ENCODE measurements at regions not wholly inside any gene's neighbourhood (a gene's known extent, or its start where the extent isn't known, plus 50 kb on each side); places are given as distances from the start of the nearest gene placed in this dataset.

- no peak for DNase-seq (ENCODE audit: low spot score)
Observed at GRCh38 chr1:55611123-55611522, 396.0 kb upstream of the USP24 start.

DNA sequence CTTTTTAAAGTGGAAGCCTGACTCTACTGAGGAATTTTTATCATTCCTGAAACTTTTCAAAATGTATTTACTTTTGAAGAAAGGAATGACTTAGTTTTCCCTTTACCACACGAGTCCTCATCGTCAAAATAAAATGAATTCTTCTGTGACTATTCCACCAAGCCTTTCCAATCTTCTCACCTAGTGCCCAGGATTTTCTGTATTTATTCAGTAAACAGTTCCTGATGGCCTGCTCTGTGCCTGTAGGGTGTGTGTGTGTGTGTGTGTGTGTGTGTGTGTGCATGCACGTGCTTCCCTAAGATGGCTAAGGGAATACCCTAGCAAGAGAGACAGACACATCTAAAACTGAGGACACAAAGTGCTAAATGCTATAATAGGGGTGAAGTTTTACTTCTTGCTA is 395.0 kb upstream of the USP24 start:
- DNase-seq (ENCODE audit: low spot score) = no peak

DNA sequence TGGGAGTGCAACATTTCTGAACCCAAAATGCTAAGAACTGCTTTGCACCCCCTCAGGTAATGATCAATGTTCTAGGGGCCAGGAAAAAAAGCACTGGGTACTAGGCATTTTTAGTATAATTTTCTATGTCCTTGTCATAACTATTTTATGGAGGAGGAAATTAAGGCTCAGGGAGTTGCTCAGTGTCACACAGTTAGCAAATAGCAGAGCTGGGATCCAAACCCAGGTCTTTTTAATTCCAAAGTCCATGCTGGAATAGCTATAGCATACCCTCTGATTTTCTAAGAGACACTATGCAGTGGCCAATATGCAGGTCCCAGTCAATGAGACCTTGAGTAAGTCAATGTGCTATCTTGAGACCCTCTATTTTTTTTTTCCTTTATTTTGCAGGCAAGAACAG is 394.5 kb upstream of the USP24 start:
- no peak for DNase-seq (ENCODE audit: low spot score)

- DNase-seq (ENCODE audit: low spot score) = no peak
Observed at GRCh38 chr1:55605155-55605554, 390.0 kb upstream of the USP24 start.

- no peak for DNase-seq (ENCODE audit: low spot score)
Observed at GRCh38 chr1:55604749-55605148, 389.6 kb upstream of the USP24 start.

DNA sequence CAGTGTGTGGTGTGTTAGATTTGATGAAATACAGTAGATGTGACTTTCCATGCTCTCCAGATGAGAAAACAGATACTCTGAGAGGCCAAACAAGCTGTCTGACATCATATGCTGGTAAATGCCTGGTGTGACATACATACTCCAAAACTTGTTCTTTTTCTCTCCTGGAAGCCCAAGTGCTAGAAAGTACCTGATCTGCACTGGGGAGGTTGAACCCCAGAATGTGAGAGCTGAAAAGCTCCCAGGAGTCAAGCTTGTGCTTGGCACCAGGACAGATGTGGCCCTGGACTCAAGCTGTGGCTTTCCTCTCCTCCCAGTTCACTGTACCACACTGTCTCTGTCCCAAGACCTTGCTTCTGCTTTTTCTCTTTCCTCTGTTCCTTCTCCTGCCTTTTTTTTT is 389.0 kb upstream of the USP24 start:
- DNase-seq (ENCODE audit: low spot score) = no peak

GRCh38 chr1:55600242-55600641 is 385.1 kb upstream of the USP24 start:
- no peak for DNase-seq (ENCODE audit: low spot score)

- no peak for DNase-seq (ENCODE audit: low spot score)
Observed at GRCh38 chr1:55597910-55598309, 382.7 kb upstream of the USP24 start.

DNA sequence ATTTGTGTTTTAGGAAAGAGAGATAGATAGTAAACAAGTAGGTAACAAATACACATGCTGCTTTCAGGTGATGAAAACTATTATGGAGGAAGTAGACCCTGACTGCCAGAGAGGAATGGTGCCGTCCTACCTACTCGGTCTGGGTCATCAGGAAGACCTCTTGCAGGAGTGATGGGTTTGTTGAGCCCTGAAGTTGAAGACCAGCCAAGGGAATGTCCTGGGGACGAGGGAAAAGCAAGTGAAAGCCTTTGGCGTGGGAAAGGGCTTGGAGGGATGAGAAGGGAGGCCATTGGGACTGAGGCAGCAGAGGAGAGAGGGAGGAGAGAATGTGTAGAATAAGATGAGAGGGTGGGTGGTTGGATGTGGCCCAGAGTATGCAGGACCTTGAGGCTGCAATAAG is 379.5 kb upstream of the USP24 start:
- no peak for DNase-seq (ENCODE audit: low spot score)

DNA sequence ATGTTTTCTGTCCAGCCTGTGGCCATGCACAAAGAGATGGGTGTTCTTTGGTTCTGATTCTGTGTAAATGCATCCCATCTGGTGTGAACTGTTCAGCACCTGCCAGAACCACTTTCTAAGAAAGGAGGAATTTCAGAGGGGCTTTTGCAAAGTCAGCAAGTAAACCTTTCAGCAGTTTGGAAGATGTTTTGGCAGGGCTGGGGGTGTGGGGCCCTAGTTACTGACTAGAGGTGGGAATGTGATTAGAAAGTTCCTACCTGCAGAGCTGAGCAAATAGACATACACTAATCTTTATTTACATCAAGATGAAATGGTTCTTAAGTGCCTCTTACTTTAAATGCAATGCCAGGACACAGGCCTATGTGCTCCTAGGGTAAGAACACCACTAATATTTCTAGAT is 378.1 kb upstream of the USP24 start:
- no peak for DNase-seq (ENCODE audit: low spot score)

- DNase-seq (ENCODE audit: low spot score) = no peak
Observed at GRCh38 chr1:55592122-55592521, 377.0 kb upstream of the USP24 start.

DNA sequence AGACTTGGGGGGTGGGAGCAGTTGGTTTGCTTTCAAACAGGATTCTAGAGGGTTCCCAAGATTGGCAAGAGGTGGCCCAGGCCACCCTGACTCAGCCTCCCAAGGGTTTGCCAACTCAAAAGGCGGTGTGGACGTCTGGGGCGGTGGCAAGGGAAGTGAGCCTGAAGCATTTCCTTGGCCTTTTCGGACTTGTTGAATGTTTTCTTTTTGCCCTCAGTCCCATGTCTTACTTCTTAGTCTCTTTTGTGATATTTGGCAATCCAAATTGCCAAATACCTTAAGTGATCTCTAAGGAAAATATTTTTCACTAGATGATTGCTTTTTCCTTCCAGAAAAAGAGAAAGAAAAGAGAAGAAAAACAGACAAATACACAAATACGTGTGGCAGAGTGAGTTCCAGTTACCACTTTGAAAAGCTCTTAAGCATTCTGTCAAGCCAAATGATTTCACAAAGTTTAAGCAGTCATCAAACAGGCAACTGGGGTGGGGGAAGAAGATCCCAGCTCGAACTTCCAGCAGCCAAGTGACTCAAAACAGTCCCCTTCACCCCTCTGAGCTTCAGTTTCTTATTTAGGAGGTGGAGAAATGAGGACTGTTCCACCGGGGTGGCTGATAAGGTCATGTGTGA is 374.6 kb upstream of the USP24 start:
- no peak for DNase-seq (ENCODE audit: low spot score)

DNA sequence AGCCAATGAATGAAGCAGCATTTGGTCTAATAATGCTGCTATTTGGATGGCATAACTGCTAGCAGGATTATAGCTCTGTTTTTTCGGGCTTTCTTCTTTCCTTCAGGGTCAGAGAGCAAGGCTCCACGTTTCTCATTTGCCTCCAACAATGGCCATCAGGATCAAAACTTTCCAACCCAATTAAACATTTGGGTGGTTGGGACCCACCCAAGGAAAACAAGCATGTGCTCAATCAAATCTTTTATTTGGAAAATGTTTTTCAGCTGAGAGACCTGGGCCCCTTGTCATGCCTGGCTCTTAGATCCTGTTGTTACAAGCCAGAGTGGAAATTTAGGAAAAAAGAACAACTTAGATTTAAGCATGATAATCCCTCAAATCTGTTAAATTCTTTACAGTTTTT is 373.1 kb upstream of the USP24 start:
- DNase-seq (ENCODE audit: low spot score) = no peak

DNA sequence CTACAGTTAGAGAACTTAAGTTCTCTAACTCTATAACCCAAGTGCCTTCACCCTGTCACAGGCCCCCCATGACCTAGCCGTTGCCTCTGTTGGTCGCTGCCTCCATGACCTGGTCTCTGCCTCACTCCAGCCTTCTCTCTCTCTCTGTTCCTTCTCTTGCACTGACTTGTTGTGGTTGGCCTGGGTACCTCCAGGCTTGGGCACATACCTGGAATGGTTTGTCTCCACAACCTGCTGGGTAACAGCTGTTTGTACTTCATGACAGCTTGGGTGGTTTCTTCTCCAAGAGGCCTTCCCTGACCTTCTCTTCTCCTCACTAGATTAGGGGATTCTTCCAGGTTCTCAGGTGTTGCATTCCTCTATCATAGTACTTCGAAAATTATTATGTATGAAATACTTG is 371.6 kb upstream of the USP24 start:
- DNase-seq (ENCODE audit: low spot score) = no peak

DNA sequence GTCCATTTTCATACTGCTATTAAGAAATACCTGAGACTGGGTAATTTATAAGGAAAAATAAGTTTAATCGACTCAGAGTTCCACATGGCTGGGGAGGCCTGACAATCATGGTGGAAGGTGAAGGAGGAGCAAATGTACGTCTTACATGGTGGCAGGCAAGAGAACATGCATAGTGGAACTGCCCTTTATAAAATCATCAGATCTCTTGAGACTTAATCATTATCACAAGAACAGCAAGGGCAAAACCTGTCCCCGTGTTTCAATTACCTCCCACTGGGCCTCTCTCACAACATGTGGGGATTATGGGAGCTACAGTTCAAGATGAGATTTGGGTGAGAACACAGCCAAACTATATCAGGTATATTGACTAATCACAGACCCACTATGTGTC is 370.2 kb upstream of the USP24 start:
- no peak for DNase-seq (ENCODE audit: low spot score)

DNA sequence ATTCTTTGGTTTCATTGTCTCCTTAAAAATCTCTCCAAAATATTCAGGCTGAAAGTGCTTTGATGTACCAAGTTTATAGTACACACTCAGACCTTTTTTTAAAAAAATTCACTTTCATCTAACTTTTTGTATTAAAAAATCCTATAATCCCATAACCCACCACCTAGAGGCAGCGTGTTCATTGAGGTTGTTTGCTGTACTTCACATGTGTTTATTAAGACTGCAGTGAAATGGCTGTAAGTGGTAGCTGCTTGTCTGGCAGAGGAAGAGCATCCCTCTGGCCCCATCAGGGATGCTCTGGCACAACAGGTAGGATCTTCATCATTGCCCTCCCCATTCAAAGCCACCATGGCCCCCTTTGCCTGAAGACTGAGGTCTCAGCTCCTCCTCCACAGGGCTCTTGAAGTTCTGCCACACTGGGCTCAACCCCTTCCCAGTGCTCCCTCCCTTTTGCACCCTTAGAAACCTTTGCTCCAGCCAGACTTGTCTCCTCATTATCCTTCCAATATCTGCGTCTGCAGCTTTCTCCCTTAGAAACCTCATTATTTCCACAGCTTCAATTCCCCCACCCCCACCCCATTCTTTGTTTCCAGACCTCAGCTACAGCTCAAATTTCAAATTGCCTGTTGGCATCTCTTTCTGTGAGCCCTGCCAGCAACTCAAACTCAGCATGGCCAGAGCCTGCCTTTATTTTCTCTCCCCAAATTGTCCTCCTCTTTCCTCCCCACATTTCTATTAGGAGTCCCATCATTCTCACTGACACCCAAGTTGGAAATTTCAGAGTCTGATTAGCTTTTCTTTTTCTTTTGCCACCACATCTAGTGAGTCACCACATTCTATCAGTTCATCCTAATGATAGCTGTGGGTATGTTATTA is 369.6 kb upstream of the USP24 start:
- DNase-seq (ENCODE audit: low spot score) = no peak

- no peak for DNase-seq (ENCODE audit: low spot score)
Observed at GRCh38 chr1:55582084-55582483, 366.9 kb upstream of the USP24 start.

DNA sequence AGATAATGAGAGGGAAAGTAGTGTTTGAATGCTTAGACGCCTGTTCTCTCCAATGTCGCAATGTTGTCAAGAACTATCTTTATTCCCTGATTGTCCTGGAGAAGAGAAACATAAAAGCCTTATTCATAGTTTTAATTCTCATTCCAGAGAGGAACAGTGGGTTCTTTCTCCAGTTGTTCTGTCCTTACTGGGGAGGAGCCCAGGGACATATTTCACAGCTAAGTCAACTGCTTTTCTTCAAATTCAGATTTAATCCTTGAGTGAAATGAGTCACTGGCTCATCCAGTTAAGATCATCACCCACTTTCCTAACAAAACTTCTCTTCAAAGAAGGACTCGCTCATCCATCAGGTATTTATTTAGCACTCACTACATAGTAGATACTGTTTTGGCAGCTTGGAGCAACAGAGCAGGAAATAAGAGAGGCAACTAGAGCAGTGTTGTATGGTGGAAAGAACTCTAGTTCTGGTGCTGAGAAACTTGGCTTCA is 365.7 kb upstream of the USP24 start:
- no peak for DNase-seq (ENCODE audit: low spot score)

- no peak for DNase-seq (ENCODE audit: low spot score)
Observed at GRCh38 chr1:55579332-55580001, 364.3 kb upstream of the USP24 start.

DNA sequence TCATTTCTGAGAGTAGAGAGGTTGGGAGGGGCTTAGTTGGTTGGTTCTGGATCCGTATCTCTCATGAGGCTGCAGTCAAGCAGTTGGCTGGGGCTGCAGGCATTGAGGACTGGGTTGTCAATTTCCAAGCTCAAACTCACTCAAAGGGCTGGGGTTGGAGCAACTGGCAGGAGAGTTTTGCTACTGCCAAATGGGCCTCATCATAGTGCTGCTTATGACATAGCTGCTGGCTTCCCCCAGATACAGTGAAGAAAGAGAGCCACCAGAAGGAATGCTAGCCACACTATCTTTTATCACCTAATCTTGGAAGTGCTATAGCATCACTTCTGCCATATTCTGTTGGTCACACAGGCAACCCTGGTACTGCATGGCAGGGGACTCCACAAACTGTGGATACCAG is 363.5 kb upstream of the USP24 start:
- no peak for DNase-seq (ENCODE audit: low spot score)

DNA sequence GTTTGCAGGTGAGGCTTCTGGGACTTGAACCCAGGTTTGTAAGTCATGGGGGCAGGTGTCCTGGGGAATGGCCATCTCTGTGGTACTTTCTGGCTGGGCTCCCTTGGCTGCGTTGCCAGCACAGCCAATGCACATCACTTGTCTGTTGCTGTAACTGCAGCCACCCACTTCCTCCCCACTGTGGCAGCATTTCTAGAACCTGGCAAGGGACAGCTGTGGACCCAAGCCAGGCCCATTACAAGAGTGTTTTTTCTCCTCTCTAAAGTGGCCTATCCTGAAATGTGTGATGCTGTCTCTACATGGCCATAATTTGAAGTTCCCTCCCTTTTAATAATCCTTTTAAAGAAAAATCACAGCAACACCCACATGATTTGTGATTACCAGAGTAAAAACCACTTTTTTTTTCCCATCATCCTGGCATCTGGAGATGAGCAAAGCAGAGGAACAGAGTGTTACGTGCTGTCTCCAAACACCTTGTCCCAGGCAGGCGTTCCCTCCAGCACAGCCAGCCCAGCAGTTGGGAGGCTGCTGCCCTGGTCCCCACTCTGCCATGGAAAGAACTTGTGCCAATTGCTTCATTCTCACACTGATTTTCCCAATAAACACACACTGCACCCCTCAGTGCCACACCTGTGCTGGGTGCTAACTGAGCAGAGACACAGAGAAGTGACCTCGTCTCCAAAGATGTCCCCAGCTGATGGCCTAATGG is 360.6 kb upstream of the USP24 start:
- DNase-seq (ENCODE audit: low spot score) = no peak

DNA sequence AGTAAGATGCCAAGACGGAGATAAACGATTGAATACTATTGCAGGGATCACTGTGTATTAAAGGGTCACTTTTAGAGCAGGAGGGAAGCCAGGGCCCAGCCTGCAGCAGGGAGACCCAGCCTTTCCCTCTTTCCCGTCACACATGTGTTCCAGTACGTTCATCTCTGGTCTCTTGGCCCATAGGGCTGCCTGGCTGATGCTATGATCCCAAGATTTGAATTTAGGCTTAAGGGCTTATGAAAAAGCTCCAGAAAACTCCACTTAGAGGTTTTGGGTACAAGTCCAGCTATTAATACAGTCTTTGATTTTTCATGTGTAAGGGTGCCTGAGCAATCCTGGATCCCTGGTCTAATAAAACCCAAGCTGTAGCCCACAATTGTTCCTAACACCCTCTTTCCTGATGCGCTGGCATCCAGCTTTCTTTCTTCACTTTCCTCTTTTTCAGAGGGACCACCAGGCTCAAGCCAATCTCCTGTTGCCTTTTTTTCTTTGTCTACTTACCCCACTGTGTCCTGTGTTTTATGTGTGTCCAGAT is 359.6 kb upstream of the USP24 start:
- no peak for DNase-seq (ENCODE audit: low spot score)

Data from HuH-7.5 (cell line).